HepG2 (cell line): ENCODE measurements at regions not wholly inside any gene's neighbourhood (a gene's known extent, or its start where the extent isn't known, plus 50 kb on each side); places are given as distances from the start of the nearest gene placed in this dataset.
A peak's percentile ranks its signal among the peaks of the same experiment; 100 is the strongest.

Source experiments
- DNMT1 ChIP-seq: sonication (generic); formaldehyde crosslinking; IDR thresholded peaks from 2 replicates; pipeline ENCODE4 v1.5.1; 2020; ENCODE audit warnings: mild to moderate bottlenecking, missing genetic modification reagents
- GLI4 ChIP-seq: sonication (generic); formaldehyde crosslinking; IDR thresholded peaks from 2 replicates; pipeline ENCODE4 v1.5.1; 2020; ENCODE audit warnings: missing genetic modification reagents, mild to moderate bottlenecking, moderate library complexity, borderline replicate concordance
- ISX ChIP-seq: sonication (generic); formaldehyde crosslinking; conservative IDR thresholded peaks from 2 replicates; pipeline ENCODE4 v1.5.0; 2020; ENCODE audit warnings: missing genetic modification reagents
- NCOA2 ChIP-seq: sonication (generic); formaldehyde crosslinking; IDR thresholded peaks from 2 replicates; pipeline ENCODE4 v1.8.0; 2022; ENCODE audit warnings: inconsistent platforms
- REPIN1 ChIP-seq: sonication (generic); formaldehyde crosslinking; IDR thresholded peaks from 2 replicates; pipeline ENCODE4 v1.8.0; 2022; ENCODE audit warnings: missing genetic modification reagents, low read depth, mild to moderate bottlenecking, borderline replicate concordance
- ZBTB40 ChIP-seq, 2 experiments: fragments of 450-650 bp in 1 of 2; sonication (generic) in 1 of 2; formaldehyde crosslinking in 1 of 2; IDR thresholded peaks; 2 replicates each; pipeline versions ENCODE4 v1.6.1 to v1.8.0; 2016 to 2022; ENCODE audit warnings: antibody characterized with exemption in 1 of 2, mild to moderate bottlenecking in 1 of 2, missing genetic modification reagents in 1 of 2
- ZFY ChIP-seq: sonication (generic); formaldehyde crosslinking; IDR thresholded peaks from 2 replicates; pipeline ENCODE4 v1.4.0; 2020; ENCODE audit warnings: missing genetic modification reagents
- ZNF543 ChIP-seq: sonication (generic); formaldehyde crosslinking; IDR thresholded peaks from 2 replicates; pipeline ENCODE4 v1.4.0; 2020; ENCODE audit warnings: mild to moderate bottlenecking, missing genetic modification reagents
- ZNF547 ChIP-seq: sonication (generic); formaldehyde crosslinking; IDR thresholded peaks from 2 replicates; pipeline ENCODE4 v1.5.1; 2020; ENCODE audit warnings: mild to moderate bottlenecking, missing genetic modification reagents
- ZNF619 ChIP-seq: sonication (generic); formaldehyde crosslinking; IDR thresholded peaks from 2 replicates; pipeline ENCODE4 v1.4.0; 2020; ENCODE audit warnings: mild to moderate bottlenecking, missing genetic modification reagents
- ZNF639 ChIP-seq: conservative IDR thresholded peaks from 2 replicates; pipeline ENCODE4 v1.6.1; 2018; ENCODE audit warnings: missing genetic modification reagents
- ZNF883 ChIP-seq: sonication (generic); formaldehyde crosslinking; IDR thresholded peaks from 2 replicates; pipeline ENCODE4 v1.5.1; 2020; ENCODE audit warnings: mild to moderate bottlenecking, missing genetic modification reagents; ENCODE audit errors: not compliant biosample characterization
- TF ChIP-seq, protein P1 (sequence below): IDR thresholded peaks from 2 replicates; pipeline ENCODE4 v1.6.1; 2016

DNA sequence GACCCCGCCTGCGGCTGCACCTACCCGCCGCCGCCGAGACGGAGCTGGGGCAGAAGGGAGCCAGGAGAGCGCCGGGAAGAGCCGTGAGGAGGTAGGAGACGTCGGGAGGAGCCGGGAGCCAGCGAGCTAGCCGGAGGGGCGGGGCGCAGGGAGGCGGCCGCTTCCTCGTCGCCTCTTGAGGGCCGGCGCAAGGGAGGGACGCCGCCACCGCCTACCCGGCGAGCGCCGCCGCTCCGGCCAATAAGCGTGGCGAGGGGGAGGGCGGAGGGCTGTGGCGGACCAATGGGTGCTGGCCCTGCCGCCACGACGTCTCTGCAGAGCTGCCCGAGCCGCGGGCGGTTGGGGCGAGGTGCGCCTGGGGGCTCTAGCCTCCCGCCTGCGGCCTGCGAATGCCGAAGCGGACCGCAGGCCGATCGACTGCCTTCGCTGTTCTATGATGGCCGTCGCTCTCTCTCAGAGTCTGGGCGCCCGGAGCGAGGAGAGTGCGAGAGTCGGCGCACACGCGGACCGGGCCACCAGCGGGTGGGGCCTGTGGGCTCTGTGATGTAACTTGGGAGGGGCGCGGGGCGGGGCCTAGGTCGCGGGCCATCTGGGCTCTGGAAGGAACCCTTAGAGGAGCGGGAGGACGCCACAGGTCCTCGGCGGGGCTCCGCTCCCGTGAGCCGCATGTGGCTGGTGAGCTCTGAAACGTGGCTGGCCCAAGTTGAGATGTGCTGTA, 72.7 kb upstream of the MAP4 start (continued):
- no peak for TF ChIP-seq ZBTB40 (IDR thresholded peaks at IDR 0.05)
- TF ChIP-seq ZBTB40 (CRISPR knock-in tag; IDR thresholded peaks at IDR 0.05) = peak; percentile 87
- peak; percentile 87 for TF ChIP-seq ZNF883 (CRISPR knock-in tag)
- TF ChIP-seq DNMT1 (CRISPR knock-in tag) = 0 out of 2 replicates have a peak, but pooled peaks have one; percentile 60
- no peak for TF ChIP-seq ISX (CRISPR knock-in tag)
- peak; percentile 66; the same call in 1 of the 2 replicates for TF ChIP-seq ZNF543 (CRISPR knock-in tag)
- TF ChIP-seq REPIN1 (CRISPR knock-in tag) = peak; percentile 62; the same call in 1 of the 2 replicates
- TF ChIP-seq ZNF547 (CRISPR knock-in tag) = peak; percentile 74; the same call in 1 of the 2 replicates
- no peak; the same call in 1 of the 2 replicates for TF ChIP-seq ZNF639 (CRISPR knock-in tag)
- TF ChIP-seq GLI4 (CRISPR knock-in tag) = no peak
- TF ChIP-seq ZFY (CRISPR knock-in tag) = peak; percentile 95
- TF ChIP-seq ZNF619 (CRISPR knock-in tag) = peak; percentile 78; the same call in 1 of the 2 replicates
- no peak; the same call in 1 of the 2 replicates for TF ChIP-seq NCOA2 (CRISPR knock-in tag)
- TF ChIP-seq, protein P1, sequence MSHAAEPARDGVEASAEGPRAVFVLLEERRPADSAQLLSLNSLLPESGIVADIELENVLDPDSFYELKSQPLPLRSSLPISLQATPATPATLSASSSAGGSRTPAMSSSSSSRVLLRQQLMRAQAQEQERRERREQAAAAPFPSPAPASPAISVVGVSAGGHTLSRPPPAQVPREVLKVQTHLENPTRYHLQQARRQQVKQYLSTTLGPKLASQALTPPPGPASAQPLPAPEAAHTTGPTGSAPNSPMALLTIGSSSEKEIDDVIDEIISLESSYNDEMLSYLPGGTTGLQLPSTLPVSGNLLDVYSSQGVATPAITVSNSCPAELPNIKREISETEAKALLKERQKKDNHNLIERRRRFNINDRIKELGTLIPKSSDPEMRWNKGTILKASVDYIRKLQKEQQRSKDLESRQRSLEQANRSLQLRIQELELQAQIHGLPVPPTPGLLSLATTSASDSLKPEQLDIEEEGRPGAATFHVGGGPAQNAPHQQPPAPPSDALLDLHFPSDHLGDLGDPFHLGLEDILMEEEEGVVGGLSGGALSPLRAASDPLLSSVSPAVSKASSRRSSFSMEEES (CRISPR knock-in tag) = peak; percentile 24; the same call in 1 of the 2 replicates
